HFFc6 (cell line): ENCODE measurements at regions not wholly inside any gene's neighbourhood (a gene's known extent, or its start where the extent isn't known, plus 50 kb on each side); places are given as distances from the start of the nearest gene placed in this dataset.

Source experiments
- DNase-seq: peaks from one replicate; pipeline ENCODE4 v3.0.0-alpha.2; 2018
- H3K27ac Mint-ChIP-seq: 2 replicates; pipeline ENCODE4 v1.8.0; 2020; ENCODE audit warnings: mild to moderate bottlenecking, mixed read lengths
- H3K27me3 Mint-ChIP-seq: 2 replicates; pipeline ENCODE4 v1.8.0; 2021; ENCODE audit warnings: mild to moderate bottlenecking, moderate library complexity, mixed read lengths; ENCODE audit not compliant: insufficient read depth
- H3K36me3 Mint-ChIP-seq: 2 replicates; pipeline ENCODE4 v1.8.0; 2021; ENCODE audit warnings: low read depth, mixed read lengths
- H3K4me1 Mint-ChIP-seq: 2 replicates; pipeline ENCODE4 v1.8.0; 2020; ENCODE audit warnings: low read depth, mixed read lengths
- H3K4me3 Mint-ChIP-seq: 2 replicates; pipeline ENCODE4 v1.8.0; 2020; ENCODE audit warnings: mild to moderate bottlenecking, moderate library complexity, mixed read lengths
- H3K9me3 Mint-ChIP-seq: 2 replicates; pipeline ENCODE4 v1.8.0; 2020; ENCODE audit warnings: mild to moderate bottlenecking, mixed read lengths
- CTCF ChIP-seq: fragments of 200-600 bp; sonication (generic); IDR thresholded peaks from 2 replicates; pipeline ENCODE4 v1.5.0; 2021; ENCODE audit warnings: antibody characterized with exemption, mild to moderate bottlenecking

- H3K27me3 Mint-ChIP-seq: no peaks in the 10 kb centered on the region
- no peaks in the 10 kb centered on the region for H3K4me1 Mint-ChIP-seq
- no peak overlapping the region for H3K4me3 Mint-ChIP-seq
- TF ChIP-seq CTCF: no peak
- no peak for DNase-seq
- H3K27ac Mint-ChIP-seq: no peak overlapping the region
- H3K9me3 Mint-ChIP-seq: peaks cover 22% of the 10 kb centered on the region
- no peaks in the 10 kb centered on the region for H3K36me3 Mint-ChIP-seq
Observed at GRCh38 chr12:33710548-33710947, 270.9 kb upstream of the SYT10 start.

GRCh38 chr12:33718631-33719030 is 279.0 kb upstream of the SYT10 start:
- Mint-ChIP-seq H3K4me1 (no peaks in the 10 kb centered on the region), H3K4me3 (no peak overlapping the region), H3K9me3 (peaks cover 29% of the 10 kb centered on the region), H3K27me3 (no peaks in the 10 kb centered on the region), H3K36me3 (no peaks in the 10 kb centered on the region), H3K27ac (no peak overlapping the region)
- no peak for DNase-seq
- no peak for TF ChIP-seq CTCF

GRCh38 chr12:33721561-33721960 is 281.9 kb upstream of the SYT10 start:
- Mint-ChIP-seq H3K36me3 (no peaks in the 10 kb centered on the region), H3K4me1 (no peaks in the 10 kb centered on the region), H3K27me3 (no peaks in the 10 kb centered on the region), H3K9me3 (peaks cover 33% of the 10 kb centered on the region), H3K4me3 (no peak overlapping the region), H3K27ac (no peak overlapping the region)
- DNase-seq: no peak
- no peak for TF ChIP-seq CTCF

GRCh38 chr12:33724867-33725266 is 285.2 kb upstream of the SYT10 start:
- H3K4me1 Mint-ChIP-seq: no peaks in the 10 kb centered on the region
- no peaks in the 10 kb centered on the region; the same call in 1 of the 2 replicates for H3K36me3 Mint-ChIP-seq
- no peak for DNase-seq
- no peaks in the 10 kb centered on the region for H3K27me3 Mint-ChIP-seq
- no peak overlapping the region for H3K4me3 Mint-ChIP-seq
- no peak overlapping the region for H3K27ac Mint-ChIP-seq
- no peak for TF ChIP-seq CTCF
- peaks cover 43% of the 10 kb centered on the region for H3K9me3 Mint-ChIP-seq

- no peak for DNase-seq
- no peak for TF ChIP-seq CTCF
- no peaks in the 10 kb centered on the region for H3K4me1 Mint-ChIP-seq
- H3K27ac Mint-ChIP-seq: no peak overlapping the region
- H3K36me3 Mint-ChIP-seq: no peaks in the 10 kb centered on the region
- peaks cover 44% of the 10 kb centered on the region for H3K9me3 Mint-ChIP-seq
- no peaks in the 10 kb centered on the region for H3K27me3 Mint-ChIP-seq
- no peak overlapping the region for H3K4me3 Mint-ChIP-seq
Observed at GRCh38 chr12:33734871-33735270, 287.4 kb upstream of the ALG10 start.

DNA sequence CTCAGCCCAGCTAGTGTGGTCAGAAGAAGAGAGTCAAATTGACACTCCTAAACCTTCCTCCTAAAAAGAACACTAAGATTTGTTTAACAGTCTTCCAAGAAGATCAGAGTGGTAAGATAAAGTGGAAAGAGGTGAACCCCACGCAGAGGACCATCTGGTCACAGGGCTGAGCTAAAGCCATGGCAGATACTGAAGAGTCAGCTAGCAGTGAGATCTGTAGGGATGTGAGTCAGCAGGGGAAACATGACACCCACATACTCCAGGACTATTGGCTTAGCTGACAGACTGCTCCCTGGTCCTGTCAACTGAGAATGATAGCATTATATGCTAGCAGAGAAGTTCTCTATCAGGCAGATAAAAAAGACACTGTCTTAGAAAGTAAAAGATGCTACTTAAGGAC is 269.4 kb upstream of the ALG10 start:
- no peak overlapping the region for H3K27ac Mint-ChIP-seq
- H3K36me3 Mint-ChIP-seq: no peaks in the 10 kb centered on the region
- H3K4me3 Mint-ChIP-seq: no peak overlapping the region
- TF ChIP-seq CTCF: no peak
- no peaks in the 10 kb centered on the region for H3K27me3 Mint-ChIP-seq
- no peak for DNase-seq
- no peaks in the 10 kb centered on the region for H3K4me1 Mint-ChIP-seq
- peaks cover 35% of the 10 kb centered on the region for H3K9me3 Mint-ChIP-seq
